ENCODE measurements at regions not wholly inside any gene's neighbourhood (a gene's known extent, or its start where the extent isn't known, plus 50 kb on each side); places are given as distances from the start of the nearest gene placed in this dataset.

- TF ChIP-seq TRAFD1 (CRISPR knock-in tag; IDR thresholded peaks at IDR 0.05; ENCODE audit: borderline replicate concordance) (no peak), NFYC (CRISPR knock-in tag; IDR thresholded peaks at IDR 0.05) (no peak; the same call in 1 of the 2 replicates), RCOR2 (CRISPR knock-in tag; IDR thresholded peaks at IDR 0.05) (peak; percentile 85), KLF11 (CRISPR knock-in tag; IDR thresholded peaks at IDR 0.05) (0 out of 2 replicates have a peak, but pooled peaks have one; percentile 49), ZFAT (CRISPR knock-in tag; conservative IDR thresholded peaks at IDR 0.05) (no peak), SRY (CRISPR knock-in tag; IDR thresholded peaks at IDR 0.05) (no peak), RXRA (CRISPR knock-in tag; IDR thresholded peaks at IDR 0.05) (peak; percentile 53; the same call in 1 of the 2 replicates), UBTF (CRISPR knock-in tag; IDR thresholded peaks at IDR 0.05) (no peak), AGO1 (IDR thresholded peaks at IDR 0.05; ENCODE audit: low read depth, low read length, poor library complexity, severe bottlenecking) (no peak), ZHX2 (IDR thresholded peaks at IDR 0.05; ENCODE audit: low read depth) (peak; percentile 49; the same call in 1 of the 2 replicates), ZHX2 (CRISPR knock-in tag; IDR thresholded peaks at IDR 0.05; ENCODE audit: borderline replicate concordance) (no peak), TCF12 (IDR thresholded peaks at IDR 0.05) (no peak), TCF12 (CRISPR knock-in tag; IDR thresholded peaks at IDR 0.05) (no peak), FIP1L1 (IDR thresholded peaks at IDR 0.05; ENCODE audit: borderline replicate concordance, insufficient read depth, low read depth, low read length) (no peak), ZNF761 (CRISPR knock-in tag; conservative IDR thresholded peaks at IDR 0.05) (no peak)
These were observed 162.6 kb upstream of the IRF2BP2 start (continued) for GRCh38 chr1:234772345-234773147.
